GM21381 (cell line): ENCODE measurements at regions not wholly inside any gene's neighbourhood (a gene's known extent, or its start where the extent isn't known, plus 50 kb on each side); places are given as distances from the start of the nearest gene placed in this dataset.
"Not testable (repeated sequence)": the region's sequence is repeated elsewhere in the genome, so short reads cannot be mapped to it uniquely, and the experiment has no call there.

Experiments
- ATAC-seq: cut with Tn5 transposase; IDR thresholded peaks from one replicate; pipeline ENCODE4 v1.9.1; 2021; ENCODE audit warnings: mild to moderate bottlenecking, moderate library complexity; ENCODE audit not compliant: unreplicated experiment

DNA sequence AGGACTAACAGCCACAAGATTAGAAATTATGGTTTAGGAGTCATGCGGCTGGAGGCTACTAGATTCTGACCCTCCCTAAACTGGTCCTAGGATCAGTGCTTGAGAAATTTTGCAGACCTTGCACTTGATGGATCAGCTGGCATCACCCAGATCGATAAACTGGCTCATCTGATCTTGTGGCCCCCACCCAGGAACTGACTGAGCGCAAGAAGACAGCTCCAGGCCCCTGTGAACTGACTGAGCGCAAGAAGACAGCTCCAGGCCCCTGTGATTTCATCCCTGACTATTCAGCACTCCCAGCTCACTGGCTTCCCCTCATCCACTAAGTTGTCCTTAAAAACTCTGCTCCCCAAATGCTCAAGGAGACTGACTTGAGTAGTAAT, 67.8 kb downstream of the MRPL36 start:
- ATAC-seq: not testable (repeated sequence)

- ATAC-seq: no peak
These were observed 68.5 kb downstream of the MRPL36 start for GRCh38 chr5:1731091-1731639.

- no peak for ATAC-seq
These were observed 69.2 kb downstream of the MRPL36 start for GRCh38 chr5:1730487-1730847.

DNA sequence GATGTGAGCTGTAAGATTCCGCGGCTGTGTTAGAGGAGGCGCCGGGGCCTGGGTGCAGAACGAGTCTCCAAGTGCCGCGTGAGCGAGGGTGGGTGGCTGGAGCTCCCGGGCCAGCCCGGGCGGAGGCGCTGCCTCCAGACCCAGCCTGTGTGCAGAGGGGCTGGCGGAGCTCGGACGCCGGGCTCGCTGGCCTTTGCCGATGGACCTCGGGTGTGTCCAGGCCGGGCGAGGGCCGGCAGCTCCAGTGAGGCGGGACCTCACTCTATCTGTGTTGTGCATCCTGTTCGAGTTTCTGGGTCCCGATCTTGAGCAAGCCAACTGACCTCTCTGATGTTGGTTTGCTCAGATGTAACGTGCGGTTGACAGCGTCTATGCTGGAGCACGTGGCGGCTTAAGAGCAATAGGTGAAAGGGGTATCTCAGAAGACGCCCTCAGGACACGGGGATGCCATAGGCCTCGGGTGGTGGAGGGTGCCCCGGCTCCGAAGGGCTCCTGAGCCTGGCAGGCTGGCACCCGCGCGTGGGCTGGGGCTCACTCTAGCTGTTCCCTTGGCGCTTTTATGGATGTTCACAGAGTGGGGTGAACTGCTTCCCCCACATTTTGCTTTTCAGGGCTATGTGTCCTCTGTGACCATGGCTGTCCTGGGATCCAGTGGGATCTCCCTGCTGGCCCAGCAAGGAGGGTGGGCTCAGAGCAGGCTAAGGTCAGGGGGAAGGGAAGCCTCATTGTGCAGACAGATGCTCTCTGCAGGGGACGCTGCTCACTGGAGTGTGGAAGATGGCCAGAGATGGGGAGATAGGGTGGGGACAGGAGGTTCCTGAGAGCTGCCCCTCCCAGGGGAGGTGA, 69.8 kb downstream of the MRPL36 start:
- no peak for ATAC-seq

DNA sequence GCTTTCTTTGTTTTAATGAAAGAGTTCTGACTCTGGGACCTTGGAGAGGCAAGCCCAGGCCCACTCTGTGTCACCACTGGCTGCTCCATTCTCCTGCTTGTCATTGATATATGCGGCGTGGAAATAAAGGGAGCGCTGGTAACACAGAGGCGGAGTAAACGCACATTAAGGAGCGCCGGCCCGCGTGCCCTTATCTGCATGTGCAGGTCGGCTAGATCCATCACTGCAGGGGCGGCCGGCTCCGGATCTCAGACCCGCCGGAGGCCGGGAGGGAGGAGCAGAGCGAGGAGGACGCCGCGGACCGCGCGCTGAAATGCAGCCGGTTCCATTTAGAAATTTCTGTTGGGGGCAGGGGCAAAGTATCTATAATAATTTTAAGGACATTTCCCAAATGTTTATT, 70.8 kb downstream of the MRPL36 start:
- ATAC-seq: no peak

DNA sequence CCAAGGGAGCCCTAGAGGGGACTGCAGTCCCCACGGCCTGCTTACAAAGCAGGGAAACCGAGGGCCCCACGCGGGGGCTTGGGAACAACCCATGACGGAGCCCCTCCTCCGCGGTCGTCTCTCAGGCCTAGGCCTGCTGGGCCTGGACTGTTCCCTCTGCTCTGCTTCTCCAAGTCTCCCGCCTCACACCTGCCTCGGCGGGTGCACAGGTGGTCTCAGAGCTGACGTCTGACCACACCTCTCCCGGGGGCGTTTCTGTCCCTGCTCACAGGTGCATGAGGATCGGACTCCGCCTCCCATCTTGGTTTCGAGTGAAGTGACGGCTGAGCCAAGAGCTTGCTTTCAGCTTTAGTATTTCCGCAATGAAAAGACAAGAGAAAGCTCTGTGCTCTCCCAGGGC, 72.1 kb downstream of the MRPL36 start:
- no peak for ATAC-seq

DNA sequence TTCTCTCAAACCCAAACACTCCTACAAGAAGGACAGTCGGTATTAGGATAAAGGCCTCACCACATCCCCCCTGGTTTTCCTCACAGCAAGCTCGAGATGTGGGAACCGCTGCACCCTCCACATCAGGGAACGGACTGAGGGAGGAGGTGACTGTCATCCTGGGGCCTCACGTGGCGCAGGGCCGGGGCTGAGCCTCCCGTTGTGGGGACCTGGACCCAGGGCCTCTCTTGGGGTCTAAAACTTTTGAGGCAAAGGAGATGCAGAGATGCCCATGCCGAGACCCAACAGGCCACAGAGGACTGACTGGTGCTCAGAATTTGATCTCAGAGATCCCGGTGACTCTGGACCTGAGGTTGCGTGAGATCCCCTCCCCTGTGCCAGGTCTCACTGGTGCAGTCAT, 72.7 kb downstream of the MRPL36 start:
- ATAC-seq: no peak

DNA sequence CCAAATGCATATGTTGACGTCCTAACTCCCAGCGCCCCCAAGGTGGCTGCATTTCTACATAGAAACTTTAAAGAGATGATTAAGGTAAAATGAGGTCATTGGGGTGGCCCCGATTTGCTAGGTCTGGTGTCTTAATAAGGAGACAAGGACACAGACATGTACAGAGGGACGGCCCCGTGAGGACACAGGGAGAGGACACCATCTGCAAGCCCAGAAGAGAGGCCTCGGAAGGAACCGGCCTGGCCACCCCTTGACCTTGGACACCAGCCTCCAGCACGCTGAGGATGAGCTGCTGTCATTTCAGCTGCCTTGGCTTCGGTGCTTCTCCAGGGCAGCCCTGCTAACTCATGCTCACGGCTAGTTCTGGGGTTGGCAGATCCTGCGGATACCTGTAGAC, 73.2 kb downstream of the MRPL36 start:
- ATAC-seq: no peak

DNA sequence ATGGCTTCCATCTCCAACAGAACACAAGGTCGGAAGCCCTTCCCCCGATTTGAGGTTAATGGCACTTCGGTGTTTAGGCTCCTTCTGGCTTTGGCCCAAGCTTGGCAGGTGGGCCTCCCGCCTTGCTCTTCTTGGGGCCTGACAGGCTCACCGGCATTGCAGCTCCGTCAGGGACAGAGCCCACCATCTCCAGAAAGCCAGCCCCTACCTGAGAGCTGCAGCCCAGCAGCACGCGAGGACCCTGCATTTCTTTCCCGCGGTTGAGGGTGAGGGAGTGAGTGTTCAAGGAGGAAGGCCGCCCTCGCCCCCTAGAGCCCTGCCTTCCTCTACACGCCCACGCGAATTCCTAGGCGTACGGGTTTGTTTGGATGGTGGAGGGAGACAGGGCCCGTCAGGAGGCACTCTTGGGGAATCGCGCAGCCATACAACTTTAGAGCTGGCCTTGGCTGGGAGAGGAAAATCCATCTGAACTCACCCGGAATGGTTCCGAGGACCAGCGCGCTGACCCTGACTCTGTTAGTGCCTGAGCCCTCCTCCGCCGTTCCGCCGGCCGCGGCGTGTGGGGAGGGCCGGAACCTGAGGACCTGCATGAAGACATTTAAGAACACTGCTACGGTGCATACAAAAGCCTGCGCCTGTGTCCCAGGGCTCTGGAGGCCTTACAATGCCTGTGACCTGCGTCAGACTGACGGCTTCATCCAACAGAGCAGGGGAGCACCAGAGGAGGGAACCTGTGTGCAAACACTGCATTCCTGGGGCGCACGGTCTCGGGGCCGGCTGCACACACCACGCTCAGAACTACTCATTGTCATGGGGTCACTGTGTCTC, 73.8 kb downstream of the MRPL36 start:
- no peak for ATAC-seq

GRCh38 chr5:1724822-1725602, 74.6 kb downstream of the MRPL36 start:
- ATAC-seq: no peak

DNA sequence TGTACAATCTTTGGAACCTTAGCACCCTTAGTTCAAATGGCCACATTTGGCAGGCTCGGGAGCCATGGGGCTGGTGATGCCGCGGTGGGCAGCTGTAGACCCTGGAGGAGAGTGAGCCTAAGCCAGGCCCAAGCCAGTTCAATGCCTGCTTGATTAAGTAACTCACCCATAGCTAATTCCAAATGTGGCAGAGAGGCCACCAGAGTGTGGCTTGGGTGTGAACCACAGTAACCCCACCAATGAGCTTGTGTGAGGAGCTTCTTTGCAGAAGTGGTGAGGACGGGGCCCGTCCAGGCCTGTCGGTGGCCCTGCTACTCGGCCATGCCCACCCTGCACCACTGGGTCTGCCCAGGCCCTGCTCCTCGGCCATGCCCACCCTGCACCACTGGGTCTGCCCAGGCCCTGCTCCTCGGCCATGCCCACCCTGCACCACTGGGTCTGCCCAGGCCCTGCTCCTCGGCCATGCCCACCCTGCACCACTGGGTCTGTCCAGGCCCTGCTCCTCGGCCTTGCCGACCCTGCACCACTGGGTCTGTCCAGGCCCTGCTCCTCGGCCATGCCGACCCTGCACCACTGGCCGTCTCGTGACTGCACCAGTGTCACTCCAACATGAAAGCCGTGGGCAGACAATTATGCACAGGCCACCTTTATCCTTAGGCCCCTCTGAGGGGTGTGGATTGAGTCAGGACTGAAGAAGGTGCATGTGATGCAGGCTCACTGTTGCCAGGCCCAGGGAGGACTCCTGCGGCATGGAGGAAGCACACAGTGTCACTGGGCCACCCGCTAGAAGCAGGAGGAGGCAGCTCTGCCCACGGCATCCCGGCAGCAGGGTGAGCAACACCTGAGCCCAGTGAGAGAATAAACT, 75.4 kb downstream of the MRPL36 start:
- no peak for ATAC-seq

GRCh38 chr5:1723476-1723875, 76.2 kb downstream of the MRPL36 start:
- ATAC-seq: no peak

DNA sequence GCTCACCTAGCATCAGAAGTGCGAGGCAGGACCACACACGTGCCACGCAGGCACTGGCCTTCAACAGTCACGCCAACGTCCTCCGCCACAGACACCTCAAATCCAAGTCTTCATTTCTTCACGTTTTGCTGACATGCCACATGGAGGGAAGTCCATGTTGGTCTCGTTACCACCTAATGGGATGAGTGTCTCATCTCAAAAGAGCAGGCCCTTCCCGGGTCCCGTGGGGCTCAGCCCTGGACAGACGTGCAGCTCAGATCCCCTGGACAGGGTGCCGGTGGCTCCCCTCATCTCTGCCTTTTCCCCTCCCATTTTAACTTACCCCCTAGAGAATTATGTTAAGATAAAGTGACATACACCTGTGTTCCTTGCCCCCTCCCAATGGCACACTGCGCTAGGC, 76.8 kb downstream of the MRPL36 start:
- no peak for ATAC-seq

- no peak for ATAC-seq
These were observed 79.1 kb downstream of the MRPL36 start for GRCh38 chr5:1720396-1721110.

- no peak for ATAC-seq
These were observed 79.8 kb downstream of the MRPL36 start for GRCh38 chr5:1719860-1720259.

DNA sequence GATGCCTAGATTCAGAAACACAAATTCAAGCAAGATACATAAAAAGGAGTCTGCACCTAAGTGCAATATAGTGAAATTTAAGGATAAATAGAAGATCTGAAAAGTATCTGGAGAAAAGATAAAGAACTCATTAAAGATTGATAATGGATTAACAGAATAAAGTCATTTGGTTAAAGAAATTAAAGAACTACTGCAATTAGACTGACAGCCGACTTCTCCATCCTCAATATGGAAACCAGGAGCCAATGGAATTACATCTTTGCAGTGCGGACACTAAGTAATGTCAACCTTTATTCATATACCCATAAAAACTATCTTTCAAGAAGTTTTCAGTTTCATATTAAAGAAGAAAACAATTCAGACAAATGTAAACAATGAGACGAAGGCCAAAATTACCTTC, 81.0 kb downstream of the MRPL36 start:
- ATAC-seq: no peak

- ATAC-seq: not testable (repeated sequence)
These were observed 89.5 kb downstream of the MRPL36 start for GRCh38 chr5:1710091-1710490.

DNA sequence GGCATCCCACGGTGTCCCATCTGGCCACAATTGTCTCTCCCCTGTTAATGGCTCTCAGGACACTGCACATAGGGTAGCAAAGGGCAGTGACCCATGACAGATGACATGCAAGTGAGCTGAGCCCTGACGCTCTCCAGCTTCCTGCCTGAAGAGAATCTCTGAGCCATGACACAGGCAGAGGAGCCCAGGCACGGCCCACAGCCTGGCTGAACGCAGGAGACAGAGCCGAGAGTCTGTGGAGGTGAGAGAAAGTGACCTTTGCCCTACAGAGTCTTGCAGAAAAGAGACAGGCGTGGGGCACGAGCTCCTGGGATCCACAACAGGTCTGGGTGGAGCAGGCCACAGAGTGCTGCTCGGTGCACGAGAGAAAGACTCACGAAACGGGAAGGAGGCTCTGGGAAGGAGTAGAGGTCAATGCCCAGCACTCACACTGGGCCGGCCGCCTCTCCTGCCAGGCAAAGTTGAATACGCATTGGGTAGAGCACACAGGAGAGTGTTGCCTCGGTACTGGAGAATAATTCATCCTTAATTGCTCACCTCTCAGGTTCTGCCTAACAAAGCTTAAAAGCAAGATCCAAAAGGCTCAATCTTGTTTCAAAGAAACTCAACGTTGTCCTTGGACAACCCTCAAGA, 90.3 kb downstream of the MRPL36 start:
- ATAC-seq: no peak

GRCh38 chr5:1708592-1709141, 91.0 kb downstream of the MRPL36 start:
- ATAC-seq: no peak
